SU-DHL-6 (cell line): ENCODE measurements at regions not wholly inside any gene's neighbourhood (a gene's known extent, or its start where the extent isn't known, plus 50 kb on each side); places are given as distances from the start of the nearest gene placed in this dataset.

Source experiments
- EZH2phosphoT487 ChIP-seq: fragments of 200-600 bp; sonication (generic), shearing (Covaris generic); conservative IDR thresholded peaks from 2 replicates; pipeline ENCODE4 v1.6.1; 2018; ENCODE audit warnings: mild to moderate bottlenecking, antibody characterized with exemption, low read length, moderate library complexity, mixed read lengths
- TF ChIP-seq, protein P1 (sequence below): fragments of 200-600 bp; sonication (generic); IDR thresholded peaks from one replicate; pipeline ENCODE4 v1.5.1; 2017; ENCODE audit warnings: antibody characterized with exemption, mild to moderate bottlenecking, low read length, moderate library complexity; ENCODE audit not compliant: insufficient read depth, poor library complexity, severe bottlenecking

DNA sequence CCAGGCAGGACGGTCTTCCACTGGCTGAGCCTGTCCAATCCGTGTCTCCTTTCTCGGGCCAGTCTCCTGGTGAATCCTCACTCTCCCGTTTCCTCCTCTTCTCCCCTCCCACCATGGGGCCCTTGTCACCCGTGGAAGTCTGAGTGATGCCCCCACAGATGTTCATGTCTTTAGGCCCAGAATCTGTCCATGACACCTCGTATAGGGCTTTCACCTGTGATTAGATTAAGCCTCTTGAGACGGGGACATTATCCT is 193.5 kb downstream of the ZFP36L2 start:
- TF ChIP-seq, protein P1, sequence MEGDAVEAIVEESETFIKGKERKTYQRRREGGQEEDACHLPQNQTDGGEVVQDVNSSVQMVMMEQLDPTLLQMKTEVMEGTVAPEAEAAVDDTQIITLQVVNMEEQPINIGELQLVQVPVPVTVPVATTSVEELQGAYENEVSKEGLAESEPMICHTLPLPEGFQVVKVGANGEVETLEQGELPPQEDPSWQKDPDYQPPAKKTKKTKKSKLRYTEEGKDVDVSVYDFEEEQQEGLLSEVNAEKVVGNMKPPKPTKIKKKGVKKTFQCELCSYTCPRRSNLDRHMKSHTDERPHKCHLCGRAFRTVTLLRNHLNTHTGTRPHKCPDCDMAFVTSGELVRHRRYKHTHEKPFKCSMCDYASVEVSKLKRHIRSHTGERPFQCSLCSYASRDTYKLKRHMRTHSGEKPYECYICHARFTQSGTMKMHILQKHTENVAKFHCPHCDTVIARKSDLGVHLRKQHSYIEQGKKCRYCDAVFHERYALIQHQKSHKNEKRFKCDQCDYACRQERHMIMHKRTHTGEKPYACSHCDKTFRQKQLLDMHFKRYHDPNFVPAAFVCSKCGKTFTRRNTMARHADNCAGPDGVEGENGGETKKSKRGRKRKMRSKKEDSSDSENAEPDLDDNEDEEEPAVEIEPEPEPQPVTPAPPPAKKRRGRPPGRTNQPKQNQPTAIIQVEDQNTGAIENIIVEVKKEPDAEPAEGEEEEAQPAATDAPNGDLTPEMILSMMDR, result no peak
- TF ChIP-seq EZH2phosphoT487, result no peak
